IPS DF 4.7 (cell line): ENCODE measurements at regions not wholly inside any gene's neighbourhood (a gene's known extent, or its start where the extent isn't known, plus 50 kb on each side); places are given as distances from the start of the nearest gene placed in this dataset.
"Not testable (repeated sequence)": the region's sequence is repeated elsewhere in the genome, so short reads cannot be mapped to it uniquely, and the experiment has no call there.

Experiments used
- DNase-seq: peaks from one replicate; pipeline ENCODE4 v3.0.0-alpha.2; 2013; ENCODE audit warnings: low spot score; ENCODE audit errors: extremely low read depth

DNA sequence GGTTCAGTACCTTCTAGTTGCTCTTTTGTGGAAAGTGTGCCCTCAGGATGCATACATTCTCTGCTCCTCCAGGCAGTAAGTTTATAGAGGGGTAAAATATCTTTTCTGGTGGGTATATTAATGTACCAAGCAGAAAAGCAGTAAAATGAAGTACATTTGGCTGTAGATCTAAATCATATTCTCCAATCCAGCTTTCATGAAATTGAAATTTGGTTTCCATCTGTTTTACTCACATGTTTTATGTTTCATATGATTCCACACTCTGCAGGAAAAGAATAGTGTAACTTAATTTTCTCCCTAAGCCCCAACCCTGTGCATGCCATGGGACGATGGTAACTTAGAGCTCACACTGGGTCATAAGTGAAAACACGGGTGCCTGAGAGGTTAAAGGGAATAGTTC lies 172.3 kb downstream of the AKAIN1 start:
- DNase-seq, result no peak

DNA sequence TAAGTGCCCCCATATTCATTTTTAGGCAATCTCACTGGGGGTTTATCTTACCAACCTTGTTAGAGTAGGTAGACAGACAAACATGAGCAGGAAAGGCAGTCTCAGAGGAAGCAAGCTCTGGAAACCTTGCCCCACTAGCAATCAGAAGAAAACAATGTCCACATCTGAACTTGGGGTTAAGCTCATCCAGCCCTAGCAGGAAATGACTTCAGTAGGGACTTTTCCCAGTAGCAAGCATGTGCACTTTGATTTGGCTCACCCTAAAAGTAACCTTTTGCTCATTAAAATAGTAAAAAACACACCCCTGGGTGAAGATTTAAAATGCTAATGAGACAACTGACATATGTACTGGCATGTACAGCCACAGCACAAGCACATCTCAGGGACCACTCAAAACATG lies 175.5 kb downstream of the AKAIN1 start:
- no peak for DNase-seq

DNA sequence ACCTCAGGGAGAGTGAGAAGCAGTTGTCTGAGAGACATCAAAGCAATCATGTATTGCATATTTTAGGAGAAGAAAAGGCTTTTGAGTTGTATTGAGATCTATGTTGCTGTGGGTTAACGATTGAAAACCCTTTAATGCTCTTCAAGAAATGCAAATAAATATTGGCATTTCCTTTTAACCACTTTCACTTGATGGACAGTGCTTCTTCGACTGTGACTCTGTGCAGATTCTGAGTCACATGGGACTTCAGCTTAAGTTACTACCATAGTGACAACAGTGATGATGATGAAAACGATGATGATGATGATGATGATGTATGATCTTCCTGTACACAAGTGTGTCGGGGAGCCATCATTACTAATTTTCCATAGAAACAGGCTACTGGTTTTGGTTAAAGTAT lies 181.8 kb downstream of the AKAIN1 start:
- DNase-seq, result no peak

DNA sequence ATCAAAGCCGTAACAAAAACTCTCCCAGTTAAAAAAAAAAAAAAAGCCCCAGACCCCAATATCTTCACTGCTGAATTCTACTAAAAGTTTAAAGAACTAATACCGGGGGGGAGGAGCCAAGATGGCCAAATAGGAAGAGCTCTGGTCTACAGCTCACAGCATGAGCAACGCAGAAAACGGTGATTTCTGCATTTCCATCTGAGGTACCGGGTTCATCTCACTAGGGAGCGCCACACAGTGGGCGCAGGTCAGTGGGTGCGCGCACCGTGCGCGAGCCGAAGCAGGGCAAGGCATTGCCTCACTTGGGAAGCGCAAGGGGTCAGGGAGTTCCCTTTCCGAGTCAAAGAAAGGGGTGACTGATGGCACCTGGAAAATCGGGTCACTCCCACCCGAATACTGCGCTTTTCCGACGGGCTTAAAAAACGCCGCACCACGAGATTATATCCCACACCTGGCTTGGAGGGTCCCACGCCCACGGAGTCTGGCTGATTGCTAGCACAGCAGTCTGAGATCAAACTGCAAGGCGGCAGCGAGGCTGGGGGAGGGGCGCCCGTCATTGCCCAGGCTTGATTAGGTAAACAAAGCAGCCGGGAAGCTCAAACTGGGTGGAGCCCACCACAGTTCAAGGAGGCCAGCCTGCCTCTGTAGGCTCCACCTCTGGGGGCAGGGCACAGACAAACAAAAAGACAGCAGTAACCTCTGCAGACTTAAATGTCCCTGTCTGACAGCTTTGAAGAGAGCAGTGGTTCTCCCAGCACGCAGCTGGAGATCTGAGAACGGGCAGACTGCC lies 192.8 kb downstream of the AKAIN1 start:
- not testable (repeated sequence) for DNase-seq

DNA sequence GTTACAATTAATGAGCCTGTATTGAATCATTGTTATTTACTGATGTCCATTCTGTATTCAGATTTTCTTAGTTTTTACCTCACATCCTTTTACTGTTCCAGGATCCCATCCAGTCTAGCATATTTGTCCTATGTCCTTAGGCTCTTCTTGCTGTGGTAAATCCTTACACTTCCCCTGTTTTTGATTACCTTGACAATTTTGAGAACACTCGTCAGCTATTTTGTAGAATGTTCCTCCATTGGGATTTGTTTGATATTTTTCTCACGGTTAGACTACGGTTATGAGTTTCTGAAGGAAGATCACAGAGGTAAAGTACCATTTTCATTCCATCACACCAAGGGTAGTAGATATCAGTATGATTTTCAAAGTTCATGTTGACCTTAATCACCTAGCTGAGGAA lies 202.3 kb downstream of the AKAIN1 start:
- DNase-seq, result no peak

DNA sequence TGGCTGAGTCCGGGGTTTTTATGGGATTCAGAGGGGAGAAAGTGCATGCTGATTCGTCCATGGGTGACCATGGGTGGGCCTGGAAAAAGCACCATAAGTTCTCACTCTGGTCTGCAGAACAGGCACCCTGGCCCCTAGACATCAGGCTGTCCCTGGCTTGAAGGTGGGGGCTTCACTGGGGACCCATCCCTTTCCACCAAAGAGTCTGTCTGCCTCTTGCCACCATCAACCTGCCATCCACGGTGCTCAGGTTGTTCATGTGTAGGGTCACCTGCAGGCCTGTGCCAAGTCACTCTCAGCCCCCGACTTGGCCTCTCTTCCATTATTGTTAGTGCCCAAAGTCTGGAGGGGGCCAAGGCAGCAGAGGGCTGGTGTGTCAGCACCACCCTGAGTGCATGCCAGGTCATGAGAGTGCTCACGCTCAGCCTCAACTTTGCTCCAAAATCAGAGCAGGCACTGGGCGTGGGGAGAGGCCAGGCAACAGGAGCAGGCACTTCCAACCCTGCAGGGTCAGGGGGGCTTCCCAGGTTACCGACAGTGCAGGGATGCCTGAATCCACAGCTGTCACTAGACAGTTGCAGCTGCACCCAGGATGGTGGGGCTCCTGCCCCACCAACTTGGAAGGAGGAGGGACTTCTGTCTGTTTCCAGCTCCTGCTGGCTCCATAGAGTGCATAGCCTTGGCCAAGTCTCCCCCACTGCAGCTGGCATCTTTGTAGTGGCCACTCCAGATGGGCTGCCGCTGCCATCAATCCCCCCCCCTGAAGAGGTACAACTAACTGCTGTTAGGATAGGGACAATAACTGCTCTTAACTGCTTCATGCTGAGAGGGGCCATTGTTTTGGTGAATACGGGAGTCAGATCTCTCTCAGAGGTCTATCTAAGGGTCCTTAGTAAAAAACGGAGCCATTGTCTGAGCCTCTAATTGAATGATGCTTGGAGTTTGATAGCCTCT lies 209.3 kb downstream of the AKAIN1 start:
- DNase-seq, result peak; percentile 2

DNA sequence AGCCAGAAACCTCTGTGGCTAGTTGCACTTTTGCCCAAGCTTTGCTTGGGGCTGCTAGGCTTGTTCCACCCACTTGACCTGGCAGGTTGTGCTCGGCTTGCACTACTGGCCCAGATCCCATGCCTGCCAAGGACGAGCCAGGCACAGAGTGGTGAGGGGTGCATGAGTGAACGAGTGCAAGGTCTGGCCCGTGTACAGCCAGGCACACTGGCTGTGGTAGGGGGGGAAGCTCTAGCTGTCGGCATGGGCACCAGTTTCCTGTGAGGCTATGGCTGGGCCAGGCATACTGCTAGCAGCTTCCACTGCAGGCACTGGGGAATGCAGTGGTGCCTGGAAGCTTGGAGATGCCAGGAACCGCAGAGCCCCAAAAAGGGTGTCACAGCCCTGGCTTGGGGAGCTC lies 210.4 kb downstream of the AKAIN1 start:
- no peak for DNase-seq

DNA sequence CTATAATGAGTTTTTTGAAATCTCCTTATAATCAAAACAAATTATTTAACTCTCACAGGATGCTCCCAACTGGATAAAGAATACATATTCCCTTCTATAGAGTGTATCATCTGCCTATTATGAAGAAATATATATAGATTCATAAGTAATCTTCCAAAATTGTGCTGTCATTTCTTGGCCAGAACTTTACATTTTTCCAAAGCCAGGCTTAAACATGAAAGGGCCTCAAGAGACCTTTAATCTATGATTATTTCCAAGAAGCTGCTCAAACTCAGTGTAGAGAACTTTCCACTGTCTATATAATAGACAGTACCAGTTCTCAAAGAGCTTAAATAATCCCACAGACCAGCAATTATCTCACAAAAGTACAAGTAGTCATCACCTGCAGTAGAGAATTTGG lies 211.0 kb downstream of the AKAIN1 start:
- DNase-seq, result no peak

DNA sequence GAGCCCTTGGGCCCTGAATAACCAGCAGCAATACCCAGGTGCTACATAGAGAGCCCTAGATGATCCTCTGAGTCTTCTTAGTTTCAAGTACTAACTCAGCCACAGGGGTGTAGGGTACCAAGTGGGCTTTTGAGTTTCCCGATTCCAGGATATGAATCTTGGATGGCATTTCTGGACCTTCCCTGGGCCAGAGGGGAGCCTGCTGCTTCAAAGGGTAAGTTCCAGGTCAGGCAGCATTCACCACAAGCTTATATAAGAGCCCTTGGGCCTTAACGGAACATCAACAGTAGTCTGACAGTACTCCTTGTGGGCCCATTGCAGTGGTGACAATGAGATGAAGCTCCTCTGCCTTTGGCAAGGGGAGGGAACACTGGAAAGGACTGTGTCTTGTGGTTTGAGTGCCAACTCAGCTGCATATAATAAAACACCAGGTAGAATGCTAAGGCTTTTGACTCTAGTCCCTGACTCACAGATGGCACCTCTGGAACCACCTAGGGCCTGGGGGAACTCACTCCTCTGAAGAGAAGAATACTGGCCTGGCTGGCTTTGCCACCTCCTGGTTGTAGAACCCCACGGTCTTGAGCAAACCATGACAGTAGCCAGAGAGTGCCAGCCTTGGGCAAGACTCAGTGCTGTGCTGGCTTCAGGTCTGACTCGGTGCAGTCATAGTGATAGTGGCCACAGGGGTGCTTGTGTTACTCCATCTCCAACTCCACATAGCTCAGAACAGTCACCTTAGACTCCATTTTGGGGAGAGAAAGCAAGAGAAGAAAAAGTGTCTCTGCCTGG lies 235.7 kb downstream of the AKAIN1 start:
- no peak for DNase-seq

DNA sequence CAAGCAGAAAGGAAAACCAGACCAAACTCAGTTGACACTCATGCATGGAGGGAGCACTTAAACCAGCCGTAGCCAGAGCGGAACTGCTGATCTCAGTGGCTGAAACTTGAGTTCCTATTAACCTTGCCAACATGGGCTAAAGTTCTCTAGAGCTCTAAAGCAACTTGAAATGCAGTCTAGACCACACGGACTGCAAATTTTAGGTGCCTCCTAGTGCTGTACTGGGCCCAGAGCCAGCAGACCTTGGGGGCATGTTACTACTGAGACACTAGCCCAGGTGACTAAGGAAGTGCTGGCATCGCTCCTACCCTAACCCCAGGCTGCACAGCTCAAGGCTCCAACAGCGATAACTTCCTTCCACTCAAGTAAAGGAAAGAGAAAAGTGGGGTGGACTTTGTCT lies 236.5 kb downstream of the AKAIN1 start:
- no peak for DNase-seq

DNA sequence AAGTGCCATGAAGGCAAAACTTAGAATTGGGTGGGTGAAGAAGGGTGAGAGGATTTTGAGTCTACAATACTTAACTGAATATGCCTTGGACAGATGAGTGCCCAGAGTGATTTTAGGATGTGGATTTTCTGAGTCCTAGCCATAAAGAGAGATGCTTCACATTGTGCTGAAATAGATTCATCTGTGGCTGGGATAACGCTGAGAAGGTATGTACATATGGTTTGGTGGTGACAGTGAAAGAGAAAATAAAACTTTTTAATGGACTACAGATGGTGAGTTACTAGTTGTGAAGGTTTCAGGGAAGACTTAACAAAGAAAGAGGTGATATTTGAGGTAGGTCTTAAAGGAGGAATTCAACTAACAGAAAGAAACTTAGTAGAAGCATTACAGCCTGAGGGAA lies 265.8 kb downstream of the AKAIN1 start:
- DNase-seq, result no peak

DNA sequence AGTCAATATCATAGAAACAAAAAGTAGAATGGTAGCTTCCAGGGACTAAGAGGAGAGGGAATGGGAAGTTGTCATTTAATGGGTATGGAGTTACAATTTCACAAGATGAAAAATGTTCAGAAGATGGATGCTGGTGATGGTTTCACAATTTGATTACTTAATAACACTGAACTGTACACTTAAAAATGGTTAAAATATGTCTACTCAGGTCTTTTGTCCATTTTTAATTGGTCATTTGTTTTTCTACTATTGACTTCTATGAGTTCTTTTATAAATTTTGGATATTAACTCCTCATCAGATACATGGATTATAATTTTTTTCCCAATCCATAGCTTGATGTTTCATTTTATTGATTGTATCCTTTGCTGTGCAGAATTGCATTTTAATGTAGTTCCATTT lies 275.5 kb downstream of the AKAIN1 start:
- DNase-seq, result no peak

DNA sequence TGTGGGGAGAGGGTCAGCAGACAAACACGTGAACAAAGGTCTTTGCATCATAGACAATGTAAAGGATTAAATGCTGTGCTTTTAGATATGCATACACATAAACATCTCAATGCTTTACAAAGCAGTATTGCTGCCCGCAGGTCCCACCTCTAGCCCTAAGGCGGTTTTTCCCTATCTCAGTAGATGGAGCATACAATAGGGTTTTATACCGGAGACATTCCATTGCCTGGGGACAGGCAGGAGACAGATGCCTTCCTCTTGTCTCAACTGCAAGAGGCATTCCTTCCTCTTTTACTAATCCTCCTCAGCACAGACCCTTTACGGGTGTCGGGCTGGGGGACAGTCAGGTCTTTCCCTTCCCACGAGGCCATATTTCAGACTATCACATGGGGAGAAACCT lies 279.5 kb downstream of the AKAIN1 start:
- not testable (repeated sequence) for DNase-seq

DNA sequence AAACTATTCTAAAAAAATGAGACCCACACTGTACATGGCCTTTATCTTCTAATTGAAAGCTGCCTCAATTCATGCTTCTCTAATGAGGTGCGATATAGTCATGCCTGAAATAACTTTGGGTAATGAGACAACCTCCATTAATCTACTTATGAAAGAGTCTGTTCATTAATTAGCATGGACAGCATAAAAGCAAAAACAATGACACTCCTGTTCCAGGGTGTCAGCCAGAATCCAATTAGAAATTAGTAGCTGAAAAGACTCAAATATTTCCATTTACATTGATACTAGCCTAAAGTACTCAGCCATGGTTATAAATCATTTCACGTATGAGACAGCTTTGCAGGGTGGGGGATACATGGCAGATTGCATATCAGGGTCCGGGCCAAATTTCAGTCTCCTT lies 288.7 kb downstream of the AKAIN1 start:
- no peak for DNase-seq

DNA sequence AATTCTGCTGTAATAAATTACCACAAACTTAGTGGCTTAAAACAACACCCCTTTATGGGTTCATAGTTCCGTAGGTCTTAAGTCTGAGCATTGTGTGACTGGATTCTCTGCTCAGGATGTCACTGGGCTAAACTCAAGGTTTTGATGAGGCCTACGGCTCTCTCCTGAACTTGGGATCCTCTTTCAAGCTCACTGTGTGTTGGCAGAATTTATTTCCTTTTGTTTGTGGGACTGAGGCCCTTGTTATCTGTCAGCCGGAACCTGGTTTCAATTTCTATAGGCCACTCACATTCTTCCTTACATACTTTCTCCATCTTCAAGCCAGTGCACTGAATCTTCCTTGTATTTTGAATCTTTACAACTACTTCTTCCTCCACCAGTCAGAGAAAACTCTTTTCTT lies 290.2 kb downstream of the AKAIN1 start:
- no peak for DNase-seq

DNA sequence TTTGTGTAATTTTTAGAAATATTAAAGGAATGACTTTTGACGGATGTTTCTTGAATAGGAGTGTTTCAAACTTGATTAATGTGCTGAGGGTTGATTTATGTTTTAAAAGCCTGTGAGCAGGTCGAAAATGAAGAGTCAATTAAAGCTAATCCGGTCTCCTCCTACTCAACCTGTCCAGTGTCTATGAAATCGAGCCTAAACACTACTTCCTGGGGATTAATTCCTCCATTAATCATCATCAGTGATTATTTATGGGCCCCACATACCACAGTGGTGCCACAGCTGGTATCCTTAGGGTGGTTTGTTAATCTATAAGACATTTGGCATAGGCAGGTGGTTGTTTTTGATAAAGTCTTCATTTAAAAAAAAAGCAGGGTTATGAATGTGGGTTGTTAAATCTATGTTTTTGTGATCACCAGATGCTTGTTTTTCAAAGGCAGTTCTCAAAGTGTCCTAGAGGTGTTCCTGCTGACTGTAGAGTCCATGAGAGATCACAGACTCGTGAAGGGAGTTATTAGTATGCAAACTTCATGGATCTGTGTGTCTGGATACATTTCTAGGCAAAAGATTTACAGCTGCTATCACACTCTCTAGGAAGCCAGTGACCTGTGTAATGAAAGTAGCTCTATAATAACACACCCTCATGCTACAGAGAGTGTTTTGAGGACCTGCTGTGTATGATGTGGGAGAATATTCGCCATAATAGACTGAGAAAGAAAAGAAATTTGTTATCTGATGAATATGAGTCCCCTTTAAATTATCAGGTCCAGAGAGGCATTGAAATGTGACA lies 308.6 kb downstream of the AKAIN1 start:
- DNase-seq, result no peak

DNA sequence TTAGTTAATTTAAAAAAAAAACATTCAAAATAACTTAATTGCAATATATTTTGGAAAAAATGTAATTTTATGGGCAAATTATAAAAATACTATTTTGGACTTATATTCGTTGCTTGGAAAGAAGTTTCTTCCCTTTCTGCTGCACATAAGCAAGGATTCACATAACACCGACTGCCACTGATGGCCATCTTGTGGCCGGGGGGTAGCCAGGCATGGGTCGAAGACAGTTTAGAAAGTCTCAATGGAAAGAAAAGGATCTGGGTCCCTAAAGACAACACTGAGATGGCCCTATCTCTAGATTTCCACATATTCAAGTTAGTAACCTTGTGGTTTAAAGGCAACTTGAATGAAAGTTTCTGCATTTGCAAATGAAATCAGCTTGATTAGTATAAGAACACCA lies 318.6 kb downstream of the AKAIN1 start:
- no peak for DNase-seq

DNA sequence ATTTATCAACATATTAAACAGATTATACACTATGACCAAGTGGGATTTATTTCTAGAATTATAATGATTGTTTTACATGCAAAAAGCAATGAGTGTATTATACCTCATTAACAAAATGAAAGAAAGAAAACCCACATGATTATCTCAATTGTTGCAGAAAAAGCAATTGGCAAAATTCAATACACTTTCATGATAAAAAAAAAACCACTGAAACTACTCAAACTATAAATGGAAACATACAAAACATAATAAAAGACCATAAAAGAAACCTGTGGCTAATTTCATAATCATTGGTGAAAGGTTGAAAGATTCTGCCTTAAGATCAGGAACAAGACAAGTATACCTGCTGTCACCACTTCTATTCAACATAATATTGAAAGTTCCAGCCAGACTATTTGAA lies 325.9 kb downstream of the AKAIN1 start:
- DNase-seq, result no peak

DNA sequence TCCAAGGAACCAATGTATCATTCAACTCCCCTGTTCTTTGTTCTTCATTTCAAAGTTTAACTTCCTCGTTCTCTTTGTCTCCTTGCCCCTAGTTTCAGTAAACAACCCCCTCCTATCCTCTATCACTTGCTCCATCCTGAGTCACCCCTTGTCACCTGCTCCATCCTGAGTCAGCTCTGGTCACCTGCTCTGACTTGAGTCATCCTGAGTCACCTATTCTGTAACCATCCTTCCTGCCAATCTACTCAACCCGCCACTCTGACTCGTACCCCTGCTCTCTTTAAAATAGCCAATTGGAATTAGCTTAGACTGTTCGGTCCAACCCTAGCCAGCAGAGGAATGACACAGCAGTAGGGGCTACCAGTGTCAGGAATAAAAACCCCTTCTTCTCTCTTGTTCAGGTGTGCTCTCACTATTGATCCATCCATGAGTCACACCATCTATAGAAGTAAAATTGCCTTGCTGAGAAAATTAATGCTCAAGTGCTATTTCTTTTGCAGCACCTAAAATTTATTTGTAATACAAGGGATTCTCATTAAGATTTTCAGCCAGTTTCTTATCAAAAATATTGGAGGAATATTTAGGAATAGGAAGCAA lies 326.8 kb downstream of the AKAIN1 start:
- no peak for DNase-seq

DNA sequence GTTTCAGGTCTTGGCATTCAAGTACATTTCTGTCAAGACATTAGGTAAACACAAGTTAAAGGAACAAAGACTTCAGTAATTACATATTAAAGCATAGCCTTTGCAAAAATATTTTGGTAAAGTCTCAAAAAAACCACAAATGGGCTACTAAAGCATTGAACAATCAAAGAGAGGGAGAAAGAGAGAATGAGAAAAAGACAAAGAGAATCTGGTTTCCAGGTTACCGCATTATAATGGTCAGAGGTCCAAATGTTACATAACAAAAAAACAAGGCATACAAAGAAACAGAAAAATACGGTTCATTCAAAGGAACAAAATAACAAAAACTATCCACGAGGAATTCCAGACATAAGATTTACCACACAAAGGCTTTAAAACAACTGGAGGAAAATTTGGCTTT lies 327.9 kb downstream of the AKAIN1 start:
- no peak for DNase-seq
